ENCODE measurements at regions not wholly inside any gene's neighbourhood (a gene's known extent, or its start where the extent isn't known, plus 50 kb on each side); places are given as distances from the start of the nearest gene placed in this dataset.

GRCh38 chr14:97894552-97894951, 1097.4 kb downstream of the VRK1 start:
- no peak for DNase-seq (ENCODE audit: extremely low read depth, insufficient read length)

GRCh38 chr14:97900196-97900854, 1103.1 kb downstream of the VRK1 start:
- no peak overlapping the region for H3K4me3 ChIP-seq (replicated peaks; ENCODE audit: low read depth, low read length)
- H3K27me3 ChIP-seq (replicated peaks; ENCODE audit: control insufficient read depth, insufficient read depth, low read length) = no peaks in the 10 kb centered on the region
- no peak for TF ChIP-seq CTCF (IDR thresholded peaks at IDR 0.05; ENCODE audit: insufficient read depth, low read length, poor library complexity, severe bottlenecking)
- no peak for DNase-seq (ENCODE audit: extremely low read depth, insufficient read length)
- H3K36me3 ChIP-seq (ENCODE audit: control insufficient read depth, insufficient read depth, low read length) = no peaks in the 10 kb centered on the region

More at GRCh38 chr14:97894552-97894951, 1097.4 kb downstream of the VRK1 start:
- Histone ChIP-seq H3K4me3 (replicated peaks; ENCODE audit: low read depth, low read length) (no peak overlapping the region), H3K27me3 (replicated peaks; ENCODE audit: control insufficient read depth, insufficient read depth, low read length) (no peaks in the 10 kb centered on the region), H3K36me3 (ENCODE audit: control insufficient read depth, insufficient read depth, low read length) (no peaks in the 10 kb centered on the region)
- no peak for TF ChIP-seq CTCF (IDR thresholded peaks at IDR 0.05; ENCODE audit: insufficient read depth, low read length, poor library complexity, severe bottlenecking)

GRCh38 chr14:97902630-97903029, 1105.4 kb downstream of the VRK1 start:
- H3K27me3 ChIP-seq (replicated peaks; ENCODE audit: control insufficient read depth, insufficient read depth, low read length) = no peaks in the 10 kb centered on the region
- TF ChIP-seq CTCF (IDR thresholded peaks at IDR 0.05; ENCODE audit: insufficient read depth, low read length, poor library complexity, severe bottlenecking) = no peak
- H3K4me3 ChIP-seq (replicated peaks; ENCODE audit: low read depth, low read length) = no peak overlapping the region
- no peak for DNase-seq (ENCODE audit: extremely low read depth, insufficient read length)
- no peaks in the 10 kb centered on the region for H3K36me3 ChIP-seq (ENCODE audit: control insufficient read depth, insufficient read depth, low read length)

- DNase-seq (ENCODE audit: extremely low read depth, insufficient read length) = no peak
- no peak for TF ChIP-seq CTCF (IDR thresholded peaks at IDR 0.05; ENCODE audit: insufficient read depth, low read length, poor library complexity, severe bottlenecking)
- H3K27me3 ChIP-seq (replicated peaks; ENCODE audit: control insufficient read depth, insufficient read depth, low read length) = no peaks in the 10 kb centered on the region
- H3K36me3 ChIP-seq (ENCODE audit: control insufficient read depth, insufficient read depth, low read length) = no peaks in the 10 kb centered on the region
- H3K4me3 ChIP-seq (replicated peaks; ENCODE audit: low read depth, low read length) = no peak overlapping the region
These were observed 1106.6 kb downstream of the VRK1 start for GRCh38 chr14:97903821-97904220.

GRCh38 chr14:97912217-97912616, 1115.0 kb downstream of the VRK1 start:
- DNase-seq (ENCODE audit: extremely low read depth, insufficient read length) = no peak
- Histone ChIP-seq H3K4me3 (replicated peaks; ENCODE audit: low read depth, low read length) (no peak overlapping the region), H3K36me3 (ENCODE audit: control insufficient read depth, insufficient read depth, low read length) (no peaks in the 10 kb centered on the region), H3K27me3 (replicated peaks; ENCODE audit: control insufficient read depth, insufficient read depth, low read length) (no peaks in the 10 kb centered on the region)
- TF ChIP-seq CTCF (IDR thresholded peaks at IDR 0.05; ENCODE audit: insufficient read depth, low read length, poor library complexity, severe bottlenecking) = no peak

GRCh38 chr14:97916100-97916499, 1118.9 kb downstream of the VRK1 start:
- DNase-seq (ENCODE audit: extremely low read depth, insufficient read length) = no peak
- H3K36me3 ChIP-seq (ENCODE audit: control insufficient read depth, insufficient read depth, low read length) = no peaks in the 10 kb centered on the region
- no peaks in the 10 kb centered on the region for H3K27me3 ChIP-seq (replicated peaks; ENCODE audit: control insufficient read depth, insufficient read depth, low read length)
- TF ChIP-seq CTCF (IDR thresholded peaks at IDR 0.05; ENCODE audit: insufficient read depth, low read length, poor library complexity, severe bottlenecking) = no peak
- H3K4me3 ChIP-seq (replicated peaks; ENCODE audit: low read depth, low read length) = no peak overlapping the region

Measured in GM06990 (cell line).